HT-29 (cell line): ENCODE measurements at regions not wholly inside any gene's neighbourhood (a gene's known extent, or its start where the extent isn't known, plus 50 kb on each side); places are given as distances from the start of the nearest gene placed in this dataset.
"Not testable (repeated sequence)": the region's sequence is repeated elsewhere in the genome, so short reads cannot be mapped to it uniquely, and the experiment has no call there.

Experiments used
- DNase-seq: peaks from one replicate; pipeline ENCODE4 v3.0.0-alpha.2; 2015; ENCODE audit warnings: low spot score

DNA sequence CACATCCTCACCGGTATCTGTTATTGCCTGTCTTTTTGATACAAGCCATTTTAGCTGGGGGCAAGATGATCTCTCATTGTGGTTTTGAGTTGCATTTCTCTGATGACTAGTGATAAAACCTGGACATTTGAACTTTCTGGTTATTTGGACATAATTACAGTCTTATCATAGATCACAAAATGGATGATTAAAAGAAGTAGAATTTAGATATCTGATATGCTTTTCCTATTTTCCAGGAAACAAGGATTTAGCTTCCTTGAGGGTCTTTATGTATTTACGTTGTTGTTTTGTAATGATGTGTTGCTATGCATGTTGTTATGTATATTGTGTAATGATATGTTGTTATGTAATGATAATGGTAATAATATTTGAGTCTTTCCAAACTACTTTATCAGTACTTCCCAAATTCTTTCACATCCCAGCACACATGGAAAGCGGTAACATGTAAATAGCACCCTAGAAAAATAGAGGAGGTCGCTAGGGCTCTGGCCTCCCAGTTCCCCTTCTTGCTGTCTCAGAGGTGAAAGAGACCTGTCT, 53.8 kb downstream of the GJD2 start:
- DNase-seq, result no peak

DNA sequence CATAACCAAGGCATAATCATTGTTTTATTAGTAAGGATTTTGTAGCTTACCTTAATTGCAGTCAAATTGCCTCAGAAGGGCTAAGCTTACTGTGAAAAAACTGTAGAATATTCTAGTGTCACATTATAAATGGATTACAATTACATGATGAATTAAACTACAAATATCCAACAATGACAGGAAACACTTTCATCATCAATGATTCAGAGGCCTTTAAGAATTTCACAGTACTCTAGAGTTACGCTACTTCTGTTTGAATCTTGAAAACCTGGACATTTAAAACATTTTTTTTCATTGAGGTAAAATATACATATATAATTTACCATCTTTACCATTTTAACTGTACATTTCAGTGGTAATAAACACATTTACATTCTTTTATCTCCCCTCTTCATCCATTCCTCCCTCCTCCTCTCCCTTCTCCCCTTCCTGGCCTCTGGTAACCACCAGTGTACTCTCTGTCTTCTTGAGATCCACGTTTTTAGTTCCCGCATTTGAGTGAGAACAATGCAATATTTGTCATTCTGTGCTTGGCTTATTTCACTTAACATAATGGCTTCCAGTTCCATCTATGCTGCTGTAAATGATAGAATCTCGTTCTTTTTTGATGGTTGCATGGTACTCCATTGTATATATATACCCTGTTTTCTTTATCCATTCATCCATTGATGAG, 54.7 kb downstream of the GJD2 start:
- DNase-seq, result no peak

DNA sequence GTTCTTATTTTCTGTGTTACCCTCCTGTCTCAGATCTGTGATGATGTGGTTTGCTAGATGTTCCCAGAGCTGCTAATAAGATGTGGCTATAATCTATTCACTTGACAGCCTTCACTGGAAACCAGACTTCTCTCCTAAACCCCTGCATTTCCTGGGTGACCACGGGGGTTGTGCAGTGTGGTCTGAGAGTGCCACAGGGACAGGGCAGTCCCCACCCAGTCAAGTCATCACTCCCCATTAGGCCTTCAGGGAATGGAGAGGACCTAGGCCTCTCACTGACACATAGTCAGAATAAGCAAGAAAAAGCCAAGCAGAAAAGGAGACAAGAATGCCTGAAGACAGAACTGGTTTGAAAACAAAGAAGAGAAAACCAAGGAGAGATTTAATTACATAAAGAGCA, 58.3 kb downstream of the GJD2 start:
- no peak for DNase-seq

DNA sequence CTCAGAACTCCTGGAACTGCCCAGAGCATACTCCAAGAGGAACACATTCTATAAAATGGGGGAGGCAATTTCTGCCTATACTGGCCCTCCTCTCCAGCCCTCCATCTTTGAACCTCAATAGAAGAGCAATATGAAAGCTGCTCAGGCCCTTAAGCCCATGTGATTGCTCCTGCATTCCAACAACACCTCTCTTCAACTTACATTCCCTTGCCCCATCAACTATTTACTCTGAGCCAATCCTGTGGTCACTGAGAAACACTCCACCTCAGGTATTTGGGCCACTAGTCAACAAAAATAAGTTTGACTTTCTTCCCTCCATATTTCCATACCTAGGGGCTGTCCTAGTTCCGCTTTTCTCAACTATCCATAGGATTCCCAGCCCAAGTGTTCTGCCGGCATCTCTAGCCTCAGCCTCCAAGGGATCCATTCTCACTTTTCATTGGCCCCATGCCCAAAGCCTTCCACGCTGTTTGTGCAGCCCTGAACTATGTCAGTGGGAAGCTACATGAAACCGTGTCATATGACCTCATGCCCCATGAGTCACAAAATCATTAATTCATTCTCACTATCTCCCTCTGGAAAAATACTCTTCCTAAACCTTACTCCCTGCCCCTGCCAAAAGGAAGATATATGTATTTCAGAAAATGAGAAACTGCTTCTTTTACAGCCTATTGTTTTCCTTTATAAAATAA, 61.6 kb downstream of the GJD2 start:
- DNase-seq, result no peak

DNA sequence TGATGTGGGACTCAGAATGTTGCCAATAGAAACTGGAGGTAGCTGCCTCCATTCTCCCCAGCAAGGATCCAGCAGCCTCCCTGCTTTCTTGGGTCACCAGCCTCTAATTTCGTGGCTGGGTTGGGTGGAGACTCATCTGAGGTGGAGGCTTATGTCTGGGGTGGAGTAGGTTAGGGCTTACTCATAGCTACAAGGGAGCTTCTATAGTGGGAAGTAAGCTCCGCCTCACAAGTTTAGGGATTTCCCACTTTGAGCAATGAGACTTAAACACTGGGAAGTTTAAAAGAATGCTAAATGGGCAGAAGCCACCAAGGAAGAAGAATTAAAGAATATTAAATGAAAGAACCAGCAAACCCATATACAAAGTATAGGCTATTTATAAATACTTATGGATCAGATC, 63.8 kb downstream of the GJD2 start:
- no peak for DNase-seq

DNA sequence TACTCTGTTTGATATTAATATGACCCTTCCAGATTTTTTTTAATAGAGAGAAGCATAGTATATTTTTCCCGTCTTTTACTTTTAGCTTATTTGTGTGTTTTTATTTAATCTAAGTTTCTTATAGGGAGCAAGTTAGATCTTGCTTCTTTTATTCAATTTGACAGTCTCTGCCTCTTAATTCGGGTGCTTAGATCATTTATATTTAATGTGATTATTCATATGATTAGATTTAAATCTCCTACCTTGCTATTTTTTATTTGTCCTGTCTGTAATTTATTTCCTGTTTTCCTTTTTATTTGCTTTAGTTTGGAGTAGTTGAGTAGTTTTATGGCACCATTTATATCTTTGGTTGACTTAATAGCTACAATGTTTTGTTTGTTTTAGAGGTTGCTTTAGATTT, 66.1 kb downstream of the GJD2 start:
- DNase-seq, result no peak

DNA sequence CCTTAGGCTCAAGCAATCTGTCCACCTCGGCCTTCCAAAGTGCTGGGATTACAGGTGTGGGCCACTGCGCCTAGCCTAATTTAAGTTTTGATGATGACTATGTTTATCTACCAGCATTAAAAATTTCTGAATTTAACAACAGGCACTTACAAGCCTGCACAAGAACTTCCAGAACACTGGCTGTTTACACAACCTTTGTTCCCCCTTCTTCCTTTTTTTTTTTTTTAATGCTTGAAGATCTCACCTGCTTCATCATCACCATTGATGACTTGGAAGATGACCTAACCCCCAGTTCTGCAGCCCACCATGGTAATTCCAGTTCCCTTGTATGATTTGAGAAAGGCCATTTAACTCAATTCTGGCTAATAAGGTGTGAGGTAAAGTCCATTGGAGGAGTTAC, 70.4 kb downstream of the GJD2 start:
- DNase-seq, result no peak

DNA sequence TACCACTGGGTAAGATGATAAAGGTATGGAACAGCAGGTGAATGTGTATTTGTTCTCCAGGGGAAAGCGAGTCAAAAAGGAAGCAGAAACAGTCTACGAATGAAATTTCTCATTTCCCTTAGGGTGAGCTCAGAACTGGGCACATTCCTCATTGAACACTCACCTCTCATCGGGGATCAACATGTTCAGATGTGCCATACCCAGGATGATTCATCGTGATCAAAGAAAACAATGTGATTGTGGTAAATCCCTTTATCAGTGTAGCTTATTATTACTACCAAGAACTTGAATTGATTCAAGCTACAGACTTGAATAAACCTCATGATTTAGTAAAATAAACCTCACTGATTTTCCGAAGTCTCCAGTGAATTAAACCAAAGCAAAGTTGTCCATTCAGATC, 72.1 kb downstream of the GJD2 start:
- DNase-seq, result no peak

DNA sequence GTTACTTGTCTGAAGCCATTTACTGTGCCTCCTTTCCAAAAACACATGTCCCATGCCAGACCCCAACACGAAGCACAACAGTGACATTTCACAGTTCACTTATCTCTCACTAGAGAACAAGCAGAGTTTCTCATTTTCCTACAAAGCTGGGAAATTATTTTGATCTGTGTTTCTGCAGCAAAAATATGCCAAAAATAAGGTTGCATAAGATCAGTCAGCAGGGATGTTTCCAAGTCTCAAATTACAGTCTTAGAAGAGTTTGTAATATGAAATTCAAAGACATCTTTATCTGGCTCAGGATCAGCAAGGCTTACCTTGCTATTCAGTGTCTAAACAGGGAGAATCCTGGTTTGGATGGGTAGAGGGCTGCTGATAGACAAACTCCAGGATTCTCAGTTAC, 75.5 kb downstream of the GJD2 start:
- no peak for DNase-seq

DNA sequence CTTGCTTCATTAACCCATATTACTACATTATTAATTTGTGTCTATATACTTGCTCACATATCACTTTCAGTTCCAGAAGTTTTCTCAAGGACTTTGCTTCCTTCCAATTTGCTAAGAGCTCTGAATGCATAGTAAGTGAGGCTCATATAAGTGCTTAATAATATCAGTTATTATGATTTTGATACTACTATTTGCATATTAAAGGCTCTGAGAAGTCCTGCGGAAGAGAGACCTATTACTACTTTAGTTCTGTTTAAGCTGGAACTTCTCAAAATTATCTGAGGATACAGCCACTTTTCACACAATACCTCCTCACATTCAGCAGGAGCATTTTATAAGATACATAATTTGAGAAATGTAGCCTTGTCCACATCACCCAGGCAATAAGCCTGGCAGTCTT, 81.6 kb downstream of the GJD2 start:
- DNase-seq, result no peak

DNA sequence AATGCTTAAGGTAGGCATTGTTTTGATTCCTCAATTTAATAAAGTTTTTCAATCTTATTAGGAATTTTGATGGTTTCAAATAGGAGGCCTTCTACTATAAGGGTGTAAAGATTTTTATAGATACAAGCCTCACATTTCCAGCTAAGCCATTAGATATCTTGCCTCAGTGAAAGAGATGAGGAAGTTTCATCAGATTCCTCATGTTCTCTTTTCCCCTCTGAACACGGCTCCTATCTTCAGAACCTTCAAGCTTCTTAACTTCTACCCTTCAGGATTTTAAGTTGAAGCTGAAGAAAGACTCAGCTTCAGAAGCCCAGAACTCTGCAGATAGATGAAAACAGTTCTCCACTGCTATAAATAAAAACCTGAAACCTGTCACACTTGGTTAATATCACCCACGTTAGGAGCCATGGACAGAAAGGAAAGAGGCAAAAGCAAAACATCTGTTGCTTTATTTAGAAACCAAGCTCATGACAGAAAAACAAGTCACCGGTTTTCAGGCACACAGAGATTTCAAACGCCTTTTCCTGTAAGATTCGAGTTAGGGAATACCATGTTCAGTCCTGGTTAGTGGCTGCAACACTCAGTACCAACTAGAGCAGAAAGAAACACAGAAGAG, 82.2 kb upstream of the GOLGA8B start:
- DNase-seq, result no peak

DNA sequence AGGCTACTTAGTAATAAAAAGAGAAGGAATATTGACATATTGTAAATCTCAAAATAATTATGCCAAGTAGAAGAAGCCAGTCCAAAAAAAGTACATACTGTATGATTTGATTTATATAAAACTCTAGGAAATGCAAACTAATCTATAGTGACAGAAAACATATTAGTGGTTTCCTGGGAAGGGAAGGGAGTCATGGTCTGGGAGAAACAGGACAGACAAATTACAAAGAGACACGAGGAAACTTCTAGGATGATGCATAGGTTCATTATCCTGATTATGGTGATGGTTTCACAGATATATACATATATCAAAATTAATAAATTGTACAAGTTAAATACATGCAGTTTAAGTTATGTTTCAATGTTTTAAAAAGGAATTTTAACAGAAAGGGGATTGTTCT, 81.0 kb upstream of the GOLGA8B start:
- DNase-seq, result no peak

DNA sequence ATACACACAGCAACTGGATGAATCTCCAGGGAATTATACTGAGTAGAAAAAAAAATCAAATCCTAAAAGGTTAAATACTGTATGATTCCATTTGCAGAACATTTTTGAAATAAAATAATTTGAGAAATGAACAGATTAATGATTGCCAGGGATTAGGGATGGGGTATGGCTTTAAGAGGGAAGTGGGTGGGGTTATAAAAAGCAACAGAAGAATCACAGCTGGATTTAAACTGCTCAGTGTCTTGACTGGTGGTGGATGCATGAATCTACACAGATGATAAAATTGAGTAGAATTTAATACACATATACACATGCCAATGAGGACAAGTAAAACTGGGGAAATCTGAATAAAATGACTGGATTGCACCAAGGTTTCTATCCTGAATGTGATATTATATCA, 79.7 kb upstream of the GOLGA8B start:
- no peak for DNase-seq

DNA sequence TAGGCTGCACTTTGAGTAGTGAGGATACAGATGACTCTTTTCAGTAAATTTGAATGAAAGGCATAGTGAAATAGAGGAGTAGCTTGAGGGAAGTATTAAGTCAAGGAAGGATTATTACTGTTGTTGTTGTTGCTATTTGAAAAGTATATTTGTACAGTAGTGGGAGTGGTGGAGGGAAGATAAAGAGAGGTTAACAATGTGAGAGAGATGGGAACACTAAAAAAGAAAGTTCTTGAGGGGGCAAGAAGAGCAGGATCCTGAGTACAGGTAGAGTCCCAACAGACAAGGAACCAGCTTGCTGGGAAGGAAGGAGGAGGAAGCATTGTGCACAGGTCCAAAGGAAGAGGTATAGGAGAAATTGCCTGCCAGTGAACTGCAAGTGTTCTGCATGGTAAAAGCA, 75.6 kb upstream of the GOLGA8B start:
- DNase-seq, result no peak

DNA sequence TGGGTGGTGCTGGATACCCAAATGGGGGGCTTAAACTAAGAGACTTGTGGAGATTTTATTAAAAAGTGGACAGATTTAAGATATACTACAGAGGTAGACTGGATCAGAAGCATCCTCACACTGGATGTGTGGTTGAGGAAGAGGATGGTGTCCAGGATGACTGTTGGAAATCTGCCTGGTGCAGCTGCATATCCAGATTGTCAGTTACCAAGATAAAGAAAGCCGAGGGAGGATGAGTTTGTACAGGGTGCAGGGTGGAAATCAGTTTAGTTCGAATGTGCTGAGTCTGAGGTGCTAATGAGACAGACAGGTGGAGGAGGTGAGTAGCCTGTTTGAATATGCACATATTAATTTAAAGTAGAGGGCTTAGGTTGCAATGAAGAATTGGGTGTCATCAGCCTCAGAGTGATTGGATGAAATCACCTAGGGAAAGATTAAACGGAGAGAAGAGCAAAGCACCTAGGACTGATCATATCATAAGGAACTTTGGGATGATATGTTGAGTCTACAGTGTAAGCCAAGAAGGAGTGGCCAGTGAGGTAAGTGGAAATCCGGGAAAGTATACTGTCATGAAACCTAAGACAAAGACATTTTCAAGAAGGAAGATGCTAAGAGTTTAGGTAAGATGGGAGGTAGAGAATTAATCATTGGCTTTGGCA, 74.1 kb upstream of the GOLGA8B start:
- no peak for DNase-seq

DNA sequence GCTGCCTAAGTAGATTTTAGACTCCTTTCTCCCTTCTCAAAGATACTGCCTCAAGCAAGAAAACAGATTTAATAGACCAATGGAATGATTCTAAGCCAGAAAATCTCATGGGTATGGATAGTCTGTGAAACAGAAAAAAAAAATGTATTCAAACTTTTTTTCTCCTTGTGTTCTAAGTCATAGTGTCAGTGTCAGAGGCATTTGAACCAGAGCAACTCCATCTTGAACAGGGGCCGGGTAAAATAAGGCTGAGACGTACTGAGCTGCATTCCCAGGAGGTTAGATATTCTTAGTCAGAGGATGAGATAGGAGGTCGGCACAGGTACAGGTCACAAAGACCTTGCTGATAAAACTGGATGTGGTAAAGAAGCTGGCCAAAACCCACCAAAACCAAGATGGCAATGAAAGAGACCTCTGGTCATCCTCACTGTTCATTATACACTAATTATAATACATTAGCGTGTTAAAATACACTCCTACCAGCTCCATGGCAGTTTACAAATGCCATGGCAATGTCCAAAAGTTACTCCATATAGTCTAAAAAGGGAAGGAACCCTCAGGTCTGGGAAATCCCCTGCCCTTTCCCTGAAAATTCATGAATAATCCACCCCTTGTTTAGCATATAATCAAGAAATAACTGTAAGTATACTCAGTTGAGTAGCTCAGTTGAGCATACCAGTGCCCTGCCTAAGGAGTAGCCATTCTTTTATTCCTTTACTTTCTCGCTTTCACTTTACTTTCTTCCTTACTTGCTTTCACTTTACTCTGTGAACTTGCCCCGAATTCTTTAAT, 72.8 kb upstream of the GOLGA8B start:
- no peak for DNase-seq

DNA sequence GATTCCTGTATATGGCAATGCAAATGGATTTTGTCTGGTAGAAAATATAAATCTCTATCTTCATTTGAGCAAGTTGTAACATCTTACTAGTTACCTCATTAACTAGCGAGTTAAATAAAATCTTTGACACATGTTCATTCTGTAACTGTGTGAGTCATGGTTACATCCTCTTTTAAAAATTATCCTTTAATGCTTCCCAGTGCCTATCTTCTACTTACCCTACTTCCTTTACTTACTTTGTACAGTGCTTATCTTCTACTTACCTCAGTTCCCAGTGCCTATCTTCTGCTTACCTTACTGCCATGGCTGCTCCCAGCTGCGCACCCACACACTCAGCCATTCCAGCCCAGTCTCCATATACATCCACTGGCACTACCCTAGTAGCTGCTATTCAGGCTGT, 71.9 kb upstream of the GOLGA8B start:
- DNase-seq, result no peak

DNA sequence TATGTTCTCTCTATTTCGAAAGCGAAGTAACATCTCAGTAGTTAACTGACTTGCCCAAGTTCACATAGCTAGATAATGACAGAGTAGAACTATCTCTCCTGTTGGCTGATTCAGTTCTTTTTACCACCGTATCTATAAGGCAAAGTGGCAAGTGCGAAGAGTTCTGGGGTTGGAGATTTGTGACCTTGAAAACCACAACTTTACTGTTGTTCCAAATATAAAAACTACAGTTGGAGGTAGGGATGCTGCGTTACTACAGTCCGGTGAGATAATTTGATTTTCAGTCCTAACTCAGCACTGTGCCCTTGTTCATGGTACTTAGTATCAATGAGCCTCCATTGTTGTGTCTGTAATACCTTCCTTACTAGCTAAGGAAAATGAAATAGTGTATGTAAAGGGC, 71.2 kb upstream of the GOLGA8B start:
- DNase-seq, result no peak

DNA sequence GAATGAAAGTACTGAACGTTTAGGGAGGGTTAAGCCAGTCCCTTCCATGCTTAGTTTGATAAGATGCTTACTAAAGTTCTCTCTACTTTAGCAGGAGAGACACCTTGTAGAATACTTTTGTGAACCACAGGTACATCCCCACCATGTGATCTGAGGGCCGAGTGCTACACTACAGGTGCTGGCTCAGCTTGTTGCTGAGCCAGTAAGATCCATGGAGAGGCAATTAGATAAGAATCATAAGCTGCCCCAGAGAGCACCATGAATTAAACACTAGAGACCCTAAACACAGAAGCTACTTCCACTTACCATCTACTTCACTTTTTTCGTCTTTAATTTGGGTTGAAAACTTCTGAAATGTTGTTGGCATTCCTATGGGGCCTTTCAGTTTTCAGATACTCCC, 70.5 kb upstream of the GOLGA8B start:
- no peak for DNase-seq

DNA sequence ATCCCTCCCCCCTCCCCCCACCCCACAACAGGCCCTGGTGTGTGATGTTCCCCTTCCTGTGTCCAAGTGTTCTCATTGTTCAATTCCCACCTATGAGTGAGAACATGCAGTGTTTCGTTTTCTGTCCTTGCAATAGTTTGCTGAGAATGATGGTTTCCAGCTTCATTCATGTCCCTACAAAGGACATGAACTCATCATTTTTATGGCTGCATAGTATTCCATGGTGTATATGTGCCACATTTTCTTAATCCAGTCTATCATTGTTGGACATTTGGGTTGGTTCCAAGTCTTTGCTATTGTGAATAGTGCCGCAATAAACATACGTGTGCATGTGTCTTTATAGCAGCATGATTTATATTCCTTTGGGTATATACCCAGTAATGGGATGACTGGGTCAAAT, 69.9 kb upstream of the GOLGA8B start:
- DNase-seq, result not testable (repeated sequence)

DNA sequence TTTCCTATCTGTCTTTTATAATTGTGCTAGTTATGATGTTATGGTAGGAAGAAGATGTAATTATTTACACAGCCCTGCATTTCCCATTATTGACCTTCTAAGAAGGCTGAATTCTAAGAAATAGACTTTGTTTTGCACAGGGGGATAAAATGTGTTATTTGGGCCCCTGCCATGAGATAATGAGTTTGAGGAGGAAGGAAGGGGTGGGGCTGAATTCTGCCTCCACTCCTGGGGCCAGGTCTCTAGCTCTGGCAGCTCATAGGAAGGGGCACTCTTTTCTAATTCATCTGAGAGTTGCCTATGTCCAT, 69.2 kb upstream of the GOLGA8B start:
- DNase-seq, result no peak
